ENCODE measurements at regions not wholly inside any gene's neighbourhood (a gene's known extent, or its start where the extent isn't known, plus 50 kb on each side); places are given as distances from the start of the nearest gene placed in this dataset.
"Not testable (repeated sequence)": the region's sequence is repeated elsewhere in the genome, so short reads cannot be mapped to it uniquely, and the experiment has no call there.

DNA sequence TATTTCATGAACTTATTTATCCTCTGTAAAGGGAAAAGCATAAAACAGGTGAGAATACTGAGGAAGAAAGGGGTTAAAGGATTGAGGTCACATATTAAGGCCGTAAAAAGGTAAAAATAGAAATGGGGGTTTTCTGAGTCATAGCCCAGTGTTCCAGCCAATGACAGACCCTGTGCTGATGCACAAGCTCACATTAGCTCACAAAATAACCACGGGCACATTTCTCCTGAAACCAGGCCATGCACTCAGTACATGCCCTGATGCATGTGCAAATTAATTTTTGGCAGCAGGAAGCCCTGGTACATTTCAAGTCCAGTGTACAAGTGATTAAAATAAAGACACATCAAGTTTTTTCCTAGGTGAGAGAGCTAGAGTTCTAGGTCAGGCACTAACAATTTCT lies 194.4 kb downstream of the TMEM200A start:
- Mint-ChIP-seq H3K36me3 (ENCODE audit: insufficient read depth) (no peaks in the 10 kb centered on the region), H3K4me1 (ENCODE audit: low read depth) (no peaks in the 10 kb centered on the region), H3K27me3 (no peaks in the 10 kb centered on the region), H3K9me3 (ENCODE audit: low read depth) (no peaks in the 10 kb centered on the region), H3K27ac (no peak overlapping the region), H3K4me3 (ENCODE audit: low read depth) (no peak overlapping the region)
- DNase-seq (ENCODE audit: low spot score, unreplicated experiment) = no peak
- no peak for TF ChIP-seq CTCF (IDR thresholded peaks at IDR 0.05; ENCODE audit: unreplicated experiment)

GRCh38 chr6:130561159-130561558 lies 195.3 kb downstream of the TMEM200A start:
- H3K27ac Mint-ChIP-seq; H3K36me3 Mint-ChIP-seq (ENCODE audit: insufficient read depth); DNase-seq (ENCODE audit: low spot score, unreplicated experiment); H3K27me3 Mint-ChIP-seq; H3K4me1 Mint-ChIP-seq (ENCODE audit: low read depth); H3K9me3 Mint-ChIP-seq (ENCODE audit: low read depth); H3K4me3 Mint-ChIP-seq (ENCODE audit: low read depth): not testable (repeated sequence)

DNA sequence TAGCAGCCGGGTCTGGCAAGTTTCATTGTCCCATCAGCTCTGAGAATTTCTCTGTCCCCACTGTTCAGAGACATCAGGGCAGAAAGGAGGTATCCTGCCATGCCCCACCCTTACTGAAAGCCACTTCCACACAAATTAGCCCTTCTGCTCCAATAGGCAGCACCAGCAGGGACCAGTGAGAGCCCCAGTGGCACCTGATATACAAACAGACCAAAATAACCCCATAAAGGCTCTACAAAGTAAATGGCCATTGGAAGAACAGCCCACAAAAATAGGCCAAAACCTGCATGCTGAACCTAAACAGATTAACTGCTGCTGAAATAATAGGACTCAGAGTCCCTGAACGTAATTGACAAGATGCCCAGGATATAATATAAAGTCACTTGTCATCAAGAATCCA lies 199.9 kb downstream of the TMEM200A start:
- no peak for DNase-seq (ENCODE audit: low spot score, unreplicated experiment)
- Mint-ChIP-seq H3K27ac (no peak overlapping the region), H3K36me3 (ENCODE audit: insufficient read depth) (no peaks in the 10 kb centered on the region), H3K9me3 (ENCODE audit: low read depth) (no peaks in the 10 kb centered on the region), H3K27me3 (no peaks in the 10 kb centered on the region), H3K4me3 (ENCODE audit: low read depth) (no peak overlapping the region), H3K4me1 (ENCODE audit: low read depth) (no peaks in the 10 kb centered on the region)
- no peak for TF ChIP-seq CTCF (IDR thresholded peaks at IDR 0.05; ENCODE audit: unreplicated experiment)

- H3K4me3 Mint-ChIP-seq (ENCODE audit: low read depth) = no peak overlapping the region
- DNase-seq (ENCODE audit: low spot score, unreplicated experiment) = no peak
- H3K9me3 Mint-ChIP-seq (ENCODE audit: low read depth) = peaks cover 3% of the 10 kb centered on the region
- H3K27me3 Mint-ChIP-seq = no peaks in the 10 kb centered on the region
- H3K36me3 Mint-ChIP-seq (ENCODE audit: insufficient read depth) = no peaks in the 10 kb centered on the region
- peaks cover 8% of the 10 kb centered on the region for H3K4me1 Mint-ChIP-seq (ENCODE audit: low read depth)
- no peak overlapping the region for H3K27ac Mint-ChIP-seq
- TF ChIP-seq CTCF (IDR thresholded peaks at IDR 0.05; ENCODE audit: unreplicated experiment) = no peak
Measured at GRCh38 chr6:130574146-130574545, 208.3 kb downstream of the TMEM200A start.

DNA sequence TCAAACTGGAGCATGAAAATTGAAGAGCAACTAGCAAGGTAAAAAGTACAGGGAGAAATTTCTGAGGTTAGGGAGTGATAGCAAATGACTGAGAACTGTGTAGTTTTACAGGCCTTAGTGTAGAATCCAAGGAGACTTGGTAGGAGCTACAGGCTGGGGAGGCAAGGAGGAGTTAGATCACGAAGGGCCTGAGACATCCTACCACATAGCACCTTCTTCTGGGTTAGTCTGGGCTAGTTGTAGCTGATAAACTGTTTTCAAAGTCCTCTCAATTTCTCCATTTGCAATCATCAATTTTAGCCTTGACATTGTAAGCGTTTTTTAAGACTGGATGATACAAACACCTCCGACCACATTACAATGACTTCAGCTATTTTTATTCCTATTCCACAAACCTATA lies 209.7 kb downstream of the TMEM200A start:
- Mint-ChIP-seq H3K4me3 (ENCODE audit: low read depth) (no peak overlapping the region), H3K27ac (no peak overlapping the region), H3K36me3 (ENCODE audit: insufficient read depth) (no peaks in the 10 kb centered on the region)

More for the DNA sequence above, 209.7 kb downstream of the TMEM200A start:
- Mint-ChIP-seq H3K4me1 (ENCODE audit: low read depth) (peaks cover 8% of the 10 kb centered on the region), H3K9me3 (ENCODE audit: low read depth) (peaks cover 3% of the 10 kb centered on the region), H3K27me3 (no peaks in the 10 kb centered on the region)
- DNase-seq (ENCODE audit: low spot score, unreplicated experiment) = no peak
- TF ChIP-seq CTCF (IDR thresholded peaks at IDR 0.05; ENCODE audit: unreplicated experiment) = no peak
